ENCODE measurements at regions not wholly inside any gene's neighbourhood (a gene's known extent, or its start where the extent isn't known, plus 50 kb on each side); places are given as distances from the start of the nearest gene placed in this dataset.

GRCh38 chr7:26497801-26498596 is 206.3 kb downstream of the SNX10 start:
- TF ChIP-seq POLR2A (IDR thresholded peaks at IDR 0.05; ENCODE audit: low read depth, low read length): no peak
- TF ChIP-seq POLR2AphosphoS5 (IDR thresholded peaks at IDR 0.05; ENCODE audit: low read depth, low read length): no peak

All from GM12892 (cell line).